ENCODE measurements at regions not wholly inside any gene's neighbourhood (a gene's known extent, or its start where the extent isn't known, plus 50 kb on each side); places are given as distances from the start of the nearest gene placed in this dataset.

DNA sequence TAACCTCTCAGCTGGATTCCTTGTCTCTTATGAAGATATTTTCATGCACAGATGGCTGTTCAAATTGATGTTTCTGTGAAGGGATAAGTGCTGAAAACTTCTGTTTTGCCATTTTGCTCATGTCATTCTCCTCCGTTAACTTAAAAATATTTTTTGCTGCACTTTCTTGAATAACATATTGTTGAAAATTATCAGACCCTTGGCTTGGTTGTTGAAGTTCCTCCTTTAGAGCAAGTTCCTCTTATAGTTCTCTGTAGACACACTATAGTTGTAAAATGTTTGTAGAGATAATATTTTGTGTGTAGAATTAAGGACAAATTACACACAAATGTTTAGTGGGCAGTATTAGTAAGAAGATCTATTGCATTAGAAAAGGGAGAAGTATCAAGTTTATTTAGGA, 300.4 kb downstream of the SV2B start:
- Histone ChIP-seq H3K79me2 (ENCODE audit: control insufficient read depth, insufficient read depth, low read length) (no peaks in the 10 kb centered on the region), H3K36me3 (ENCODE audit: control insufficient read depth, insufficient read depth, low read length) (no peaks in the 10 kb centered on the region), H3K4me3 (replicated peaks in 1 of 4; ENCODE audit: control extremely low read depth in 1 of 4, insufficient read depth in 1 of 4, low read depth in 3 of 4, low read length in 4 of 4) (no peak overlapping the region), H3K9ac (ENCODE audit: insufficient read depth, low read length) (no peak overlapping the region), H3K4me2 (ENCODE audit: extremely low read depth, insufficient read depth, low read length) (no peak overlapping the region), H3K27ac (ENCODE audit: insufficient read depth, low read length) (no peak overlapping the region), H3K4me1 (ENCODE audit: control insufficient read depth, extremely low read depth, insufficient read depth, low read length) (no peaks in the 10 kb centered on the region), H4K20me1 (ENCODE audit: control insufficient read depth, extremely low read depth, insufficient read depth, low read length) (no peaks in the 10 kb centered on the region), H2AFZ (ENCODE audit: low read length) (no peak overlapping the region), H3K27me3 (ENCODE audit: control insufficient read depth, insufficient read depth, low read length) (no peaks in the 10 kb centered on the region), H3K9me3 (ENCODE audit: control insufficient read depth, insufficient read depth, low read depth, low read length) (no peaks in the 10 kb centered on the region)
- TF ChIP-seq EZH2 (IDR thresholded peaks at IDR 0.05; ENCODE audit: low read length, missing control alignments): no peak
- no peak for DNase-seq (ENCODE audit: low read depth in 2 of 2)

DNA sequence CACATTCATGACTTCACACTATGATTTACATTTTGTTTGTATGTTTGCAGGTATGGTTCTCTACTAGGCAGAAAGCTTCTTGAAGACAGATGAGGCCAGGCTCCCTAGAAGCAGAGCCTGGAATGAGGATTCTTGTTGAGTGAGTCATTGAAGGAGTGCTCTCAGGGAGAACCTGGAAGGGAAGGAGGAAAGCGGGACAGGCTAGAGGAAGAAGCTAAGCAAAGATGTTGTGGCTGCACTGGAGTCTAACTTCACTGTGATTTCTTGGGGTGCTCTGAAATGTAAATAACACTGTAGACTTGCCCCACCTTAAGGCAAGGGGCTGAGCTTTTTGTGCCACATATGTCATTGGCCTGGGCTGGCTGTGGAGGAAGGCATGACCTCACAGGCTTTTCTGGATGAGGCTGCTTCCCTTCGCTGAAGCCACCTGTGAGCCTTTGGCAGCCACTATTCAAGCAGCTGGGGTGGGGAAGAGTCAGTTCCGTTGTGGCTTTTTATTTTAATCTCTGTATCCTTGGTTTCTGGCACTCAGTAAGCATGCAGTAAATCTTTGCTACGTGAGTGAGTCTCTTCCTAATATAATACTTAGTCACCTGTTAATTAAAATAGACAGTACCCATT, 307.3 kb downstream of the SV2B start:
- Histone ChIP-seq H3K27ac (ENCODE audit: insufficient read depth, low read length) (no peak overlapping the region), H3K4me1 (ENCODE audit: control insufficient read depth, extremely low read depth, insufficient read depth, low read length) (no peaks in the 10 kb centered on the region), H3K79me2 (ENCODE audit: control insufficient read depth, insufficient read depth, low read length) (no peaks in the 10 kb centered on the region), H2AFZ (ENCODE audit: low read length) (no peak overlapping the region), H3K27me3 (ENCODE audit: control insufficient read depth, insufficient read depth, low read length) (no peaks in the 10 kb centered on the region), H3K36me3 (ENCODE audit: control insufficient read depth, insufficient read depth, low read length) (no peaks in the 10 kb centered on the region), H3K4me2 (ENCODE audit: extremely low read depth, insufficient read depth, low read length) (no peak overlapping the region), H3K9me3 (ENCODE audit: control insufficient read depth, insufficient read depth, low read depth, low read length) (no peaks in the 10 kb centered on the region), H4K20me1 (ENCODE audit: control insufficient read depth, extremely low read depth, insufficient read depth, low read length) (peaks cover 1% of the 10 kb centered on the region), H3K9ac (ENCODE audit: insufficient read depth, low read length) (no peak overlapping the region), H3K4me3 (replicated peaks in 1 of 4; ENCODE audit: control extremely low read depth in 1 of 4, insufficient read depth in 1 of 4, low read depth in 3 of 4, low read length in 4 of 4) (no peak overlapping the region)
- no peak for TF ChIP-seq EZH2 (IDR thresholded peaks at IDR 0.05; ENCODE audit: low read length, missing control alignments)
- no peak for TF ChIP-seq CTCF (conservative IDR thresholded peaks at IDR 0.05 in 1 of 2, IDR thresholded peaks at IDR 0.05 in 1 of 2; ENCODE audit: low read depth in 1 of 2, low read length in 2 of 2)
- peak; percentile 10 to 87 for DNase-seq (ENCODE audit: low read depth in 2 of 2)

- H3K4me2 ChIP-seq (ENCODE audit: extremely low read depth, insufficient read depth, low read length): no peak overlapping the region
- TF ChIP-seq EZH2 (IDR thresholded peaks at IDR 0.05; ENCODE audit: low read length, missing control alignments) (no peak), CTCF (conservative IDR thresholded peaks at IDR 0.05 in 1 of 2, IDR thresholded peaks at IDR 0.05 in 1 of 2; ENCODE audit: low read depth in 1 of 2, low read length in 2 of 2) (no peak)
- no peak overlapping the region for H3K9ac ChIP-seq (ENCODE audit: insufficient read depth, low read length)
- DNase-seq (ENCODE audit: low read depth in 2 of 2): peak; percentile 31 to 60
- no peaks in the 10 kb centered on the region for H3K79me2 ChIP-seq (ENCODE audit: control insufficient read depth, insufficient read depth, low read length)
- H4K20me1 ChIP-seq (ENCODE audit: control insufficient read depth, extremely low read depth, insufficient read depth, low read length): peaks cover 1% of the 10 kb centered on the region
- H2AFZ ChIP-seq (ENCODE audit: low read length): no peak overlapping the region
- no peaks in the 10 kb centered on the region for H3K36me3 ChIP-seq (ENCODE audit: control insufficient read depth, insufficient read depth, low read length)
- H3K4me1 ChIP-seq (ENCODE audit: control insufficient read depth, extremely low read depth, insufficient read depth, low read length): no peaks in the 10 kb centered on the region
- H3K27ac ChIP-seq (ENCODE audit: insufficient read depth, low read length): no peak overlapping the region
- H3K27me3 ChIP-seq (ENCODE audit: control insufficient read depth, insufficient read depth, low read length): no peaks in the 10 kb centered on the region
- peak overlapping the region in 1 of 4 experiments; percentile 10 for H3K4me3 ChIP-seq (replicated peaks in 1 of 4; ENCODE audit: control extremely low read depth in 1 of 4, insufficient read depth in 1 of 4, low read depth in 3 of 4, low read length in 4 of 4)
- H3K9me3 ChIP-seq (ENCODE audit: control insufficient read depth, insufficient read depth, low read depth, low read length): no peaks in the 10 kb centered on the region
These were observed 308.5 kb downstream of the SV2B start for GRCh38 chr15:91408476-91409076.
